ENCODE measurements at regions not wholly inside any gene's neighbourhood (a gene's known extent, or its start where the extent isn't known, plus 50 kb on each side); places are given as distances from the start of the nearest gene placed in this dataset.

DNA sequence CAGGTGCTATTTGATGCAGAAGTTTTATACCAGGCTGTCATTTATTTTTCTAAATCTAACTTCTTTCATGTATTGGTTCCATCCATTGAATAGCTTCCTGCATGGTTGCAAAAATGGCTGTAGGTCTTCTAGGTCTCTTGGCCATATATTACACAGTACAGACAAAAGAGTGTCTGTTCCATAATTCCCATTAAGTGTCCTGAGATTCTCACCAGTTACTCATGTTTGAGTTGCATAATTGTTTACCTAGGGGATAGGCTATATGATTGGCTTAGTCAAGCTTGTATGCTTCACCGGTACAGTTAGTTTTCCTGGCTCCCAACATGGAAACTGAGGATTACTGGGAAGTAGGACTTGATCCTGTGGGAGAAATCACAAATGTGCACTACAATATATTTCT, 399.4 kb upstream of the NUDT12 start:
- Histone ChIP-seq H3K27me3 (ENCODE audit: control insufficient read depth, insufficient read depth, low read length) (no peaks in the 10 kb centered on the region), H3K9me3 (ENCODE audit: control insufficient read depth, insufficient read depth, low read length) (peaks cover 7% of the 10 kb centered on the region; the same call in 1 of the 2 replicates), H3K4me3 (ENCODE audit: low read depth, low read length) (no peak overlapping the region), H3K27ac (ENCODE audit: low read depth, low read length) (no peak overlapping the region)
- ChIA-PET CTCF (no interaction called here), POLR2A (no interaction called here)
- TF ChIP-seq, protein P1, sequence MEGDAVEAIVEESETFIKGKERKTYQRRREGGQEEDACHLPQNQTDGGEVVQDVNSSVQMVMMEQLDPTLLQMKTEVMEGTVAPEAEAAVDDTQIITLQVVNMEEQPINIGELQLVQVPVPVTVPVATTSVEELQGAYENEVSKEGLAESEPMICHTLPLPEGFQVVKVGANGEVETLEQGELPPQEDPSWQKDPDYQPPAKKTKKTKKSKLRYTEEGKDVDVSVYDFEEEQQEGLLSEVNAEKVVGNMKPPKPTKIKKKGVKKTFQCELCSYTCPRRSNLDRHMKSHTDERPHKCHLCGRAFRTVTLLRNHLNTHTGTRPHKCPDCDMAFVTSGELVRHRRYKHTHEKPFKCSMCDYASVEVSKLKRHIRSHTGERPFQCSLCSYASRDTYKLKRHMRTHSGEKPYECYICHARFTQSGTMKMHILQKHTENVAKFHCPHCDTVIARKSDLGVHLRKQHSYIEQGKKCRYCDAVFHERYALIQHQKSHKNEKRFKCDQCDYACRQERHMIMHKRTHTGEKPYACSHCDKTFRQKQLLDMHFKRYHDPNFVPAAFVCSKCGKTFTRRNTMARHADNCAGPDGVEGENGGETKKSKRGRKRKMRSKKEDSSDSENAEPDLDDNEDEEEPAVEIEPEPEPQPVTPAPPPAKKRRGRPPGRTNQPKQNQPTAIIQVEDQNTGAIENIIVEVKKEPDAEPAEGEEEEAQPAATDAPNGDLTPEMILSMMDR (IDR thresholded peaks at IDR 0.05; ENCODE audit: low read depth, low read length): no peak
- no peak for DNase-seq (ENCODE audit: low read depth, low spot score)

GRCh38 chr5:103953601-103954382, 391.2 kb upstream of the NUDT12 start:
- TF ChIP-seq, protein P1 (IDR thresholded peaks at IDR 0.05; ENCODE audit: low read depth, low read length): no peak
- POLR2A ChIA-PET: no interaction called here
- Histone ChIP-seq H3K9me3 (ENCODE audit: control insufficient read depth, insufficient read depth, low read length) (peaks cover 4% of the 10 kb centered on the region; the same call in 1 of the 2 replicates), H3K27me3 (ENCODE audit: control insufficient read depth, insufficient read depth, low read length) (no peaks in the 10 kb centered on the region), H3K4me3 (ENCODE audit: low read depth, low read length) (no peak overlapping the region), H3K27ac (ENCODE audit: low read depth, low read length) (no peak overlapping the region)
- CTCF ChIA-PET: no interaction called here
- DNase-seq (ENCODE audit: low read depth, low spot score): no peak

DNA sequence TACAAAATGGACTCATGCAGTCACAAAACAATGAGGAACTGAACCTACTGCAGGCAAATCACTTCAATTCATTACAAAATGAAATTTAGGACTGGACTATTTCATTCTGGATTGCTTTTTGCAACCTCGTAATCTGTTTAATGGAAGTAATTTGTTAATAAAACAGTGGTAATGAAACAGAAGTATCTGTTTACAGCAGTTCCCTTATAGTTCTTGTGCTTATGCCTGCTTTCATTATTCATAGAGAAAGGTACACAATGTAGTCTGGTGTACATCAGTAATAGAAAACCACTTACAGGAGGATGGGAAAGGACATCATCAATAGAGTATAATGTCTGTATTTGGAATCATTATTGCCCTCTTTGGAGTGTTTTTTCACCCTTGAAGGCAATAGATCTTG, 389.2 kb upstream of the NUDT12 start:
- Histone ChIP-seq H3K27me3 (ENCODE audit: control insufficient read depth, insufficient read depth, low read length) (no peaks in the 10 kb centered on the region), H3K9me3 (ENCODE audit: control insufficient read depth, insufficient read depth, low read length) (peaks cover 4% of the 10 kb centered on the region; the same call in 1 of the 2 replicates), H3K4me3 (ENCODE audit: low read depth, low read length) (no peak overlapping the region), H3K27ac (ENCODE audit: low read depth, low read length) (no peak overlapping the region)
- no peak for DNase-seq (ENCODE audit: low read depth, low spot score)
- TF ChIP-seq, protein P1 (IDR thresholded peaks at IDR 0.05; ENCODE audit: low read depth, low read length): no peak
- POLR2A ChIA-PET: no interaction called here
- CTCF ChIA-PET: no interaction called here

- CTCF ChIA-PET: no interaction called here
- Histone ChIP-seq H3K27ac (ENCODE audit: low read depth, low read length) (no peak overlapping the region), H3K4me3 (ENCODE audit: low read depth, low read length) (no peak overlapping the region), H3K9me3 (ENCODE audit: control insufficient read depth, insufficient read depth, low read length) (no peaks in the 10 kb centered on the region), H3K27me3 (ENCODE audit: control insufficient read depth, insufficient read depth, low read length) (no peaks in the 10 kb centered on the region)
- POLR2A ChIA-PET: no interaction called here
- DNase-seq (ENCODE audit: low read depth, low spot score): no peak
- TF ChIP-seq, protein P1 (IDR thresholded peaks at IDR 0.05; ENCODE audit: low read depth, low read length): no peak
Observed at GRCh38 chr5:103943230-103943629, 380.6 kb upstream of the NUDT12 start.

- Histone ChIP-seq H3K27me3 (ENCODE audit: control insufficient read depth, insufficient read depth, low read length) (no peaks in the 10 kb centered on the region), H3K4me3 (ENCODE audit: low read depth, low read length) (no peak overlapping the region), H3K9me3 (ENCODE audit: control insufficient read depth, insufficient read depth, low read length) (no peaks in the 10 kb centered on the region), H3K27ac (ENCODE audit: low read depth, low read length) (no peak overlapping the region)
- ChIA-PET CTCF (no interaction called here), POLR2A (no interaction called here)
- no peak for DNase-seq (ENCODE audit: low read depth, low spot score)
- TF ChIP-seq, protein P1 (IDR thresholded peaks at IDR 0.05; ENCODE audit: low read depth, low read length): no peak
Observed at GRCh38 chr5:103942587-103943186, 380.1 kb upstream of the NUDT12 start.
